ENCODE measurements at regions not wholly inside any gene's neighbourhood (a gene's known extent, or its start where the extent isn't known, plus 50 kb on each side); places are given as distances from the start of the nearest gene placed in this dataset.

DNA sequence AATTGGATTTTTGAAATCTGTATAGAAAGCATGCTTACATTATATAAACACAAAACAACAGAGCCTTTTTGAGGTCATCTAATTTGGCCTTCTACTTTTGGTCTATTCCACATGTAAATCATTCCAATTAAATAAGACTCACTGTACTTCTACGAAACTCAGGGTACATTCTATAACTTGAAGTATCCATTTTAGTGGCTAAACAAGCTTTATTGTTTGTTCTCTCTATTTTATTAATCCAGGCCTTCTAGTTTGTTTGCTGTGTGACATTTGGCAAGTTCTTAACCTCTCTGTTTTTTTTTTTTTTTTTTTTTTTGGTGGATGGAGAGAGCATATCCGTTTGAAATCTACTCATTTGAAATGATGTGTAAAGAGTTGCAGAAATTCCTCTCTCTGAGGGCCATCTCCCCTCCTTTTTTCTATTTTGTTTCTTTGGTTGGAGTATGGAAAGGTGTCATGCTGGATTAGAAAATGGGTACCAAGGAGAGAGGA lies 58.1 kb upstream of the C12orf71 start:
- in situ Hi-C loops (cut with HindIII; ENCODE audit: extremely low pct_ligation_motif_present, low pct_unique_long_range_greater_than_20kb) (no loop called here), intact Hi-C loops (cut with micrococcal nuclease; ENCODE audit: unreplicated experiment) (no loop called here)
- POLR2A ChIA-PET = no interaction called here
- 37% methylated on average over 2 of the region's 2 CpGs for WGBS (ENCODE audit: low lambda C conversion rate)
- Histone ChIP-seq H3K4me2 (ENCODE audit: low read depth, low read length) (no peak overlapping the region), H3K79me2 (ENCODE audit: insufficient read depth, low read length) (no peaks in the 10 kb centered on the region), H3K27me3 (ENCODE audit: control insufficient read depth in 1 of 2, insufficient read depth in 2 of 2, low read length in 2 of 2) (no peaks in the 10 kb centered on the region), H2AFZ (ENCODE audit: low read length) (no peak overlapping the region), H3K4me3 (replicated peaks in 1 of 3; ENCODE audit: insufficient read depth in 1 of 3, low read depth in 2 of 3, low read length in 3 of 3) (no peak overlapping the region), H3K9me3 (ENCODE audit: low read length) (no peaks in the 10 kb centered on the region), H4K20me1 (ENCODE audit: insufficient read depth, low read length) (no peaks in the 10 kb centered on the region), H3K4me1 (ENCODE audit: insufficient read depth, low read length) (no peaks in the 10 kb centered on the region), H3K9ac (ENCODE audit: insufficient read depth, low read depth, low read length) (no peak overlapping the region), H3K36me3 (replicated peaks in 1 of 2; ENCODE audit: control insufficient read depth in 1 of 2, insufficient read depth in 2 of 2, low read length in 2 of 2) (no peaks in the 10 kb centered on the region), H3K27ac (ENCODE audit: extremely low read length, insufficient read depth, low read length) (no peak overlapping the region)
- no peak for TF ChIP-seq MED1 (CRISPR knock-in tag; IDR thresholded peaks at IDR 0.05)
- no peak for TF ChIP-seq KAT7 (CRISPR knock-in tag; IDR thresholded peaks at IDR 0.05; ENCODE audit: borderline replicate concordance)
- no peak for TF ChIP-seq SP140L (CRISPR knock-in tag; IDR thresholded peaks at IDR 0.05; ENCODE audit: borderline replicate concordance)
- TF ChIP-seq CREB1 (IDR thresholded peaks at IDR 0.05) = no peak
- TF ChIP-seq CREB1 (CRISPR knock-in tag; IDR thresholded peaks at IDR 0.05) = no peak
- TF ChIP-seq SNAI1 (CRISPR knock-in tag; IDR thresholded peaks at IDR 0.05; ENCODE audit: borderline replicate concordance) = no peak
- TF ChIP-seq ZNF414 (CRISPR knock-in tag; IDR thresholded peaks at IDR 0.05) = no peak
- TF ChIP-seq JDP2 (CRISPR knock-in tag; IDR thresholded peaks at IDR 0.05; ENCODE audit: borderline replicate concordance) = no peak
- no peak for TF ChIP-seq HMG20B (CRISPR knock-in tag; conservative IDR thresholded peaks at IDR 0.05)
- TF ChIP-seq JARID2 (CRISPR knock-in tag; IDR thresholded peaks at IDR 0.05; ENCODE audit: insufficient replicate concordance) = no peak
- TF ChIP-seq, protein P1, sequence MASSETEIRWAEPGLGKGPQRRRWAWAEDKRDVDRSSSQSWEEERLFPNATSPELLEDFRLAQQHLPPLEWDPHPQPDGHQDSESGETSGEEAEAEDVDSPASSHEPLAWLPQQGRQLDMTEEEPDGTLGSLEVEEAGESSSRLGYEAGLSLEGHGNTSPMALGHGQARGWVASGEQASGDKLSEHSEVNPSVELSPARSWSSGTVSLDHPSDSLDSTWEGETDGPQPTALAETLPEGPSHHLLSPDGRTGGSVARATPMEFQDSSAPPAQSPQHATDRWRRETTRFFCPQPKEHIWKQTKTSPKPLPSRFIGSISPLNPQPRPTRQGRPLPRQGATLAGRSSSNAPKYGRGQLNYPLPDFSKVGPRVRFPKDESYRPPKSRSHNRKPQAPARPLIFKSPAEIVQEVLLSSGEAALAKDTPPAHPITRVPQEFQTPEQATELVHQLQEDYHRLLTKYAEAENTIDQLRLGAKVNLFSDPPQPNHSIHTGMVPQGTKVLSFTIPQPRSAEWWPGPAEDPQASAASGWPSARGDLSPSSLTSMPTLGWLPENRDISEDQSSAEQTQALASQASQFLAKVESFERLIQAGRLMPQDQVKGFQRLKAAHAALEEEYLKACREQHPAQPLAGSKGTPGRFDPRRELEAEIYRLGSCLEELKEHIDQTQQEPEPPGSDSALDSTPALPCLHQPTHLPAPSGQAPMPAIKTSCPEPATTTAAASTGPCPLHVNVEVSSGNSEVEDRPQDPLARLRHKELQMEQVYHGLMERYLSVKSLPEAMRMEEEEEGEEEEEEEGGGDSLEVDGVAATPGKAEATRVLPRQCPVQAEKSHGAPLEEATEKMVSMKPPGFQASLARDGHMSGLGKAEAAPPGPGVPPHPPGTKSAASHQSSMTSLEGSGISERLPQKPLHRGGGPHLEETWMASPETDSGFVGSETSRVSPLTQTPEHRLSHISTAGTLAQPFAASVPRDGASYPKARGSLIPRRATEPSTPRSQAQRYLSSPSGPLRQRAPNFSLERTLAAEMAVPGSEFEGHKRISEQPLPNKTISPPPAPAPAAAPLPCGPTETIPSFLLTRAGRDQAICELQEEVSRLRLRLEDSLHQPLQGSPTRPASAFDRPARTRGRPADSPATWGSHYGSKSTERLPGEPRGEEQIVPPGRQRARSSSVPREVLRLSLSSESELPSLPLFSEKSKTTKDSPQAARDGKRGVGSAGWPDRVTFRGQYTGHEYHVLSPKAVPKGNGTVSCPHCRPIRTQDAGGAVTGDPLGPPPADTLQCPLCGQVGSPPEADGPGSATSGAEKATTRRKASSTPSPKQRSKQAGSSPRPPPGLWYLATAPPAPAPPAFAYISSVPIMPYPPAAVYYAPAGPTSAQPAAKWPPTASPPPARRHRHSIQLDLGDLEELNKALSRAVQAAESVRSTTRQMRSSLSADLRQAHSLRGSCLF (CRISPR knock-in tag; IDR thresholded peaks at IDR 0.05; ENCODE audit: borderline replicate concordance) = no peak
- TF ChIP-seq RAD51 (IDR thresholded peaks at IDR 0.05; ENCODE audit: borderline replicate concordance) = no peak
- ATAC-seq = no peak
- no TSS peak for BruUV-seq (replicated peaks)
- FAIRE-seq = no peak
- no peak for DNase-seq (ENCODE audit: low spot score)
- CTCF ChIA-PET (ENCODE audit: low intra/inter-chr PET ratio, low total read pairs) = interaction anchor here (1.2 kb wide), 1 partner anchor 125 kb away, joined by 3 read pairs; no protein-coding TSS in a partner anchor
